ENCODE measurements at regions not wholly inside any gene's neighbourhood (a gene's known extent, or its start where the extent isn't known, plus 50 kb on each side); places are given as distances from the start of the nearest gene placed in this dataset.

GRCh38 chr6:82000551-82000950 lies 247.0 kb downstream of the IBTK start:
- Mint-ChIP-seq H3K9me3 (peaks cover 3% of the 10 kb centered on the region), H3K27ac (no peak overlapping the region), H3K4me1 (no peaks in the 10 kb centered on the region), H3K36me3 (ENCODE audit: low read depth) (no peaks in the 10 kb centered on the region), H3K27me3 (ENCODE audit: low read depth, poor library complexity) (peaks cover 3% of the 10 kb centered on the region), H3K4me3 (no peak overlapping the region)
- TF ChIP-seq CTCF (IDR thresholded peaks at IDR 0.05): no peak
- DNase-seq: no peak

- no peak for DNase-seq
- no peaks in the 10 kb centered on the region for H3K36me3 Mint-ChIP-seq (ENCODE audit: low read depth)
- peaks cover 3% of the 10 kb centered on the region for H3K27me3 Mint-ChIP-seq (ENCODE audit: low read depth, poor library complexity)
- no peaks in the 10 kb centered on the region for H3K4me1 Mint-ChIP-seq
- no peak overlapping the region for H3K4me3 Mint-ChIP-seq
- no peak overlapping the region for H3K27ac Mint-ChIP-seq
- no peaks in the 10 kb centered on the region for H3K9me3 Mint-ChIP-seq
- TF ChIP-seq CTCF (IDR thresholded peaks at IDR 0.05): no peak
Measured at GRCh38 chr6:81999826-82000225, 247.3 kb upstream of the TENT5A start.

- H3K9me3 Mint-ChIP-seq: no peaks in the 10 kb centered on the region
- H3K36me3 Mint-ChIP-seq (ENCODE audit: low read depth): no peaks in the 10 kb centered on the region
- no peak overlapping the region for H3K27ac Mint-ChIP-seq
- peaks cover 3% of the 10 kb centered on the region for H3K27me3 Mint-ChIP-seq (ENCODE audit: low read depth, poor library complexity)
- TF ChIP-seq CTCF (IDR thresholded peaks at IDR 0.05): no peak
- H3K4me3 Mint-ChIP-seq: no peak overlapping the region
- no peak for DNase-seq
- no peaks in the 10 kb centered on the region for H3K4me1 Mint-ChIP-seq
Measured at GRCh38 chr6:81999270-81999669, 246.8 kb upstream of the TENT5A start.

- no peak for DNase-seq
- TF ChIP-seq CTCF (IDR thresholded peaks at IDR 0.05): no peak
- Mint-ChIP-seq H3K36me3 (ENCODE audit: low read depth) (no peaks in the 10 kb centered on the region), H3K27ac (no peak overlapping the region), H3K9me3 (no peaks in the 10 kb centered on the region), H3K27me3 (ENCODE audit: low read depth, poor library complexity) (peaks cover 3% of the 10 kb centered on the region), H3K4me1 (no peaks in the 10 kb centered on the region), H3K4me3 (no peak overlapping the region)
Measured at GRCh38 chr6:81998432-81998831, 246.0 kb upstream of the TENT5A start.

DNA sequence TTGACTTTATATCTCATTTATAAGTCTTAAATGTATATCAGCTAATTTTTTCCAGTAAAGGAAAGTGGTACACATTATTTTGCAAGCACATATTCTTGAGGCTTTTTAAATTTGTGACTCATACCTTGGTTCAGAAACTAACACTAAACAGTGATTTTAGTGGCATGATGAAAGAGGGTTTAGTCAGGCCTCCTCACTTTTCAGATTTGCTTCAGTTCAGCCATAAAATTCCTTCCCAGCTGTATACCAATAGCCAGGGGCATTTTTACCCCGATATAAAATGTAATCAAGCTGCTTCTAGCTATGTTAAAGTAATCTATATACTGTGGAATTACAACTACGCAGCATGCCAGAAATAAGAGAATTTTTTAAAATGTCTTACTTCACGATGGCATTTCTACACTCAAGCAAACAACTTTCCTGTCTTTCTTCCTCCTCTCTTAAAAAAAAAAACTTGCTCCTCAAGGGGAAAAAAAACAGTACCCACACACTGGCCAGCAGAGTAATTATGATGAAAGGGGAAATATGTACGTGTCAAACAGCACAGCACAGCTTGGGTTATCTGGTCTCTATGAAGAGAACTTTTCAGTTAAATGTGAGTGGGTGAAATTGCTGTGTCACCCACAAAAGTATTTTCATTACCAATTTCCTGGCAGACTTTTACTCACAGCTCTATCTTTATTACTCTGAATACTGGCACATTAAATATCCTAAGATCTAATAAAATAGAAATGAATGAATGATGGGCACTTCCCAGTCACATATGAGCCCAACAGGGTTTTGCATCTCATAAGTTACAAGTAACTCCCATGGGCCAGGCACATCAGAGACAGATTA lies 244.8 kb upstream of the TENT5A start:
- no peaks in the 10 kb centered on the region for H3K36me3 Mint-ChIP-seq (ENCODE audit: low read depth)
- DNase-seq: no peak
- no peaks in the 10 kb centered on the region for H3K4me1 Mint-ChIP-seq
- no peak for TF ChIP-seq CTCF (IDR thresholded peaks at IDR 0.05)
- H3K4me3 Mint-ChIP-seq: no peak overlapping the region
- H3K27me3 Mint-ChIP-seq (ENCODE audit: low read depth, poor library complexity): no peaks in the 10 kb centered on the region
- no peak overlapping the region for H3K27ac Mint-ChIP-seq
- H3K9me3 Mint-ChIP-seq: no peaks in the 10 kb centered on the region

GRCh38 chr6:81996414-81996813 lies 243.9 kb upstream of the TENT5A start:
- no peak for DNase-seq
- no peak overlapping the region for H3K27ac Mint-ChIP-seq
- H3K4me1 Mint-ChIP-seq: no peaks in the 10 kb centered on the region
- no peak for TF ChIP-seq CTCF (IDR thresholded peaks at IDR 0.05)
- no peak overlapping the region for H3K4me3 Mint-ChIP-seq
- H3K9me3 Mint-ChIP-seq: no peaks in the 10 kb centered on the region
- no peaks in the 10 kb centered on the region for H3K36me3 Mint-ChIP-seq (ENCODE audit: low read depth)
- no peaks in the 10 kb centered on the region for H3K27me3 Mint-ChIP-seq (ENCODE audit: low read depth, poor library complexity)

Data from nephron progenitor cell (in vitro differentiated cells).